Fibroblast of skin of right biceps (primary cell): ENCODE measurements at regions not wholly inside any gene's neighbourhood (a gene's known extent, or its start where the extent isn't known, plus 50 kb on each side); places are given as distances from the start of the nearest gene placed in this dataset.
A peak's percentile ranks its signal among the peaks of the same experiment; 100 is the strongest.
"Not testable (repeated sequence)": the region's sequence is repeated elsewhere in the genome, so short reads cannot be mapped to it uniquely, and the experiment has no call there.

Source experiments
- DNase-seq: peaks from one replicate; pipeline ENCODE4 v3.0.0-alpha.2; 2013

- no peak for DNase-seq
Observed at GRCh38 chr1:61572046-61572445, 152.9 kb downstream of the TM2D1 start.

DNA sequence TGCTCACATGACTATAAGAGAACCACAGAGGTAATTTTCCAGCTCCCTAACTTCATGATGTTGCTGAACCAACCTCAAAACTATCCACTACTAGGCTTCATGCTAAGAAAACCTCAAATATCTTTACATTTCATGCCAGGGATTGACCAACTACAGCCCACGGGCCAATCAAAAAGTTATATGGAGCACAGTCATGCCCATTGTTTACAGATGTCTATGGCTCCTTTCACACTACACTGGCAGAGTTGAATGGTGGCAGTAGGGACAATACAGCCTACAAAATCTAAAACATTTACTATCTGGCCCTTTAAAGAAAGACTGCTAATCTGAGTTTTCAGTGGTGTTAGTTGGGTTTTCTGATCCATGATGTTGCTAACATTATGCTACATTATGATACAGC, 154.8 kb downstream of the TM2D1 start:
- no peak for DNase-seq

DNA sequence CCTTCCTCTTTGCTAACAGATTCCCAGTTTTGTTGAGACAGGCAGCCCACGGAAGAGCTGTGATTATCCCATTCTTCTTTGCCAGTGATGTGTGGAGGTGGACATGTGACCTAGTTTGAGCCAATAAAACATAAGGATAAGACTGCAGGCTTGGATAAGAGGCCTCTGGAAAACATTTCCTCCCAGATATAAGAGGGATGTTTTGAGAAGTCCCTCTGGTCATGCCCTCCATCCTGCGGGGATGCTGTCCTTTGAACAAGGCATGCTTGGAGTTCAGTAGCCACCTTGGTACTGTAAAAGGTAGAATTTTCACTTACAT, 155.7 kb downstream of the TM2D1 start:
- no peak for DNase-seq

DNA sequence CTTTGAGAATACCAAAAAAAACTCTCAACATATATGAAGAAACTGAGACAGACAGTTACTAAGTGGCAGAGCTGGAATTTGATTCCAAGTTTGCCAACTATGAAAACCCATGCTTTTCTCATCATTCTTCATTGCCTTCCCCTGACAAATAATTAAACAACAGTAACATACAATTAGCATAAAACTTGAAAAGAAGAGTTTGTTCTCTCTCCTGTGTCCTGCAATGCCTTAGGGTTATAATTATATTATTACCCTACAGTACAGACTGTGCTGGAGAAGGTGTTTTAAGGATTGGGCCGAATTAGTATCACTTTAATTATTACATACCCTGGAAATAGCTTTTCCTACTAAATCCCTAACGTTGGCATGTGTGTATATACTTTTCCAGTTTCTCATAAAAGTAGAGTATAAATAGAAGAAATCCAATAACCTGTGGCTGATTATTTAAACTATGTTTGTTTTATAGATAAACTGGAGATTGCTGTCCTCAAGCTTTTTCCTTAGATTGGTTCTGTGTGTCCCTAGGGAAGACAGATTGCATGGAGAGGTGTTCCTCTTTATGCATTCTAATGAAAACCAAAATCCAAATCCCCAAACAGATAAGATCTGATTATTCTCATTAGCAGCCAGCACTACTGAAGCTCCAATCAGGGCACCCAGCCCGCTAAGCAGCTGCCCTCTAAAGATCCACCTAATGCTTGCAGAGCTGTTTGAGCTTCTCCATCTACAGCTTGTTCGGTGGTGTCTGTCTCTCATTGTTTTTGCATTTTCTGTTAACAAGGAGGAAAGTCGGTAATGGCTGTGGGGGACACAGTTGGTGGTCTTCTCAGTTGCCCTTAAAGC, 156.3 kb downstream of the TM2D1 start:
- DNase-seq: no peak

GRCh38 chr1:61566177-61566576, 158.8 kb downstream of the TM2D1 start:
- no peak for DNase-seq

DNA sequence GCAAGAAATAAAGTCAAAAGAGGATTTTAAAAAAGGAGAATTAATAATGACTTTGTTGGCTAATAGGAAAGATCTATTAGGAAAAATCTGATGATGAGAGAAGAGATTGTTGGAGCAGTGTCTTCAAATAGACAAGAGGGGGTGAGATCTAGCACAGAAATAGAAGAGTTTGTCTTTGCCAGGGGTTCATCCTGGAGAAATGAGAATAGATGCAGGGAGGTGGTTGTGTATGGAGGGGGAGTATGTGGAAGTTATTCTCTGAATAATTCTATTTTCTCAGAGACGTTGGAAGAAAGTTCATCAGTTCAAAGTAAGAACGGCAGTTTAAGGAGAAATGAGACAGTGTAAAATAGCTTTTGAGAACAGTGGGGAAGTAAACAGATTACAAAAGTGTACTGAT, 161.3 kb downstream of the TM2D1 start:
- no peak for DNase-seq

- DNase-seq: peak; percentile 57
Observed at GRCh38 chr1:61561666-61562065, 163.3 kb downstream of the TM2D1 start.

DNA sequence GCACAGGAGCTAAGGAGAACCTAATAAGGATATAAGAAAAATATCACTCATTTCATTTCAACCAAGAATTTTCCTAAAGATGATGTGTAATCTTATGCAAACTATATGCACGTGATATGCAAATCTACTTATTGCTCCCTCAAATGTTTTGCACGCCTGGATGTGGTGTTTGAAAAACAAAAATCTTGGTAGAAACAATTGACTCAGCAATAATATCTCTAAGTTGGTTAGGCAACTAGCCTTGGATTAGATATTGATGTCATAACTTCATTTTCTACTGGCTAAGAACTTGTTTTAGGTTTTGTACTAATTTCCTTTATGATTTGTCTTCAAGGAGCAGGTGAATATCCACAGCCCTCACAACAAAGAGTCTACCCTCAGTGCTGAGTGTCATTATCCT, 164.6 kb downstream of the TM2D1 start:
- DNase-seq: no peak

GRCh38 chr1:61556631-61557030, 168.3 kb downstream of the TM2D1 start:
- DNase-seq: no peak

DNA sequence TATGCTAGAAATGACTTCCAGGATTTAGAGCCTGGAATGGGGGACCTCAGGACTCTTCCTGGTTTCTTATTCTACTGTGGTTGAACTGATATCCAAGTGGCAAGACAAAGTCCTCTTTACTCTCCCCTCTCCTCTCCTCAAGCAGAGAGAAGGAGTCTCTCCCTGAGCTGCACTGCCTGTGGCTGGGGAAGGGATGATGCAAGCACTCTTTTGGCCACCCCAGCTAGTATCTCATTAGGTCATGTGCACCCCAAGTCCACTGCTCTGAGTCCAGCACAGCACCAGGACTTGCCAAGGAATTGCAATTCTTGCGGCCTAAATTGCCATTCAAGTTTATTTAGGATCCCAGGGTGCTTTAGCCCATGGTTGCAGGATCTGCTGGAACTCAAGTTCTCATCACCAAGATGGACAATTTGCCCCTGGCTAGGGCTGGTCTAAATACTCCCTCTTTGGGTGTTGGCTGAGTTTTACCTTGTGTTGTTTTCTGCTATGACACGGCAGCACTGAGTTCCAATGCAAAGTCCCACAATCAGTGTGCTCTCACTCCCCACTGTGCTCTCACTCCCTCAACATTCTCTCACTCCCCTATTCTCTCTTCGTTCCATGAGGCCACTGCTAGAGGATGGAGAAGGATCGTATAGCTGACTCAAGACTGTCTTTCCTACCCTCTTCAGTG, 172.2 kb downstream of the TM2D1 start:
- no peak for DNase-seq

DNA sequence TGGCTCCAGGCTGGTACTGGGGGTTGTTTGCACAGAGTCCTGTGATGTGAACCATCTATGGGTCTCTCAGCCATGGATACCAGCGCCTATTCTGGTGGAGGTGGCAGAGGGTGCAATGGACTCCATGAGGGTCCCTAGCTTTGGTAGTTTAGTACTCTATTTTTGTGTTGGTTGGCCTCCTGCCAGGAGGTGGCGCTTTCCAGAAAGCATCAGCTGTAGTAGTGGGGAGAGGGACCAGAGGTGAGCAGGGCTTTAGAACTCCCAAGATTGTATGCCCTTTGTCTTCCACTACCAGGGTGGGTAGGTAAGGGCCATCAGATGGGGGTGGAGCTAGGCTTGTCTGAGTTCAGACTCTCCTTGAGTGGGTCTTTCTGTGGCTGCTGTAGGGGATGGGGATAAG, 177.6 kb downstream of the TM2D1 start:
- DNase-seq: not testable (repeated sequence)

- DNase-seq: not testable (repeated sequence)
Observed at GRCh38 chr1:61544870-61545269, 180.1 kb downstream of the TM2D1 start.

DNA sequence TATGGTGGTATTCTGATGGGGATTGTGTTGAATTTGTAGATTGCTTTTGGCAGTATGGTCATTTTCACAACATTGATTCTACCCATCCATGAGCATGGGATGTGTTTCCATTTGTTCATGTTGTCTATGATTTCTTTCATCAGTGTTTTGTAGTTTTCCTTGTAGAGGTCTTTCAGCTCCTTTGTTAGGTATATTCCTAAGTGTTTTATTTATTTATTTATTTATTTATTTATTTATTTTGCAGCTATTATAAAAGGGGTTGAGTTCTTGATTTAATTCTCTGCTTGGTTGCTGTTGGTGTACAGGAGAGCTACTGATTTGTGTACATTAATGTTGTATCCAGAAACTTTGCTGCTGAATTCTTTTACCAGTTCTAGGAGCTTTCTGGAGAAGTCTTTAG, 181.4 kb downstream of the TM2D1 start:
- DNase-seq: not testable (repeated sequence)

DNA sequence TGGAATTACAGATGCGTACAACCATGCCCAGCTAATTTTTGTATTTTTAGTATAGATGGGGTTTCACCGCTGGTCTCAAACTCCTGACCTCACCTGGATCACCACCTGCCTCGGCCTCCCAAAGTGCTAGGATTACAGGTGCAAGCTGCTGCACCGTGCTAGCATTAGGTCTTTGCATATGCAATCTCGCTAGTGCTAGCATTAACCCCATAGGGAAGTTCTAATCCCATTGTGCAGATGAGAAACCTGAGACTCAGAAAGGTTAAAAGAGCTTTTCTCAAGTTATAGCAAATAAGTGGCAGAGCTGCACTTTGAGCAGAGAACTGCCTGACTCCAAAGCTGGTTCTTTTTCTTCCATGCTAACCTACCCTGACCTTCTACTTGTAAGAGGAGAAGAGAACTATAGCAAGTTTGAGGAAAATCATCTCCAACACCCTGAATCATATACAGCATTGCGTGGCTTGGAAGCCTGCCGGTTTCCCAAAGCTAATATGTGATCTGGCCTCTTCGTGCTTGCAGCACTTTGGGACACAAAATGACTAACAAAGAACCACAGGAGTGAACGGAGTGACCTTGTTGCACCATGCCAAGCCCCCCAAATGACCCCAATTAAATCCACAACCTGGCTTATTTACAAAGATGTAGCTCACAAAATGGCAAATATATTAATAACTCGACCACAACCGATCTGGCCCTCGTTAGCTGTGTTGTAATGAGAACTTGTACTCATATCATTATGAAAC, 185.1 kb downstream of the TM2D1 start:
- DNase-seq: peak; percentile 56

GRCh38 chr1:61538228-61538627, 186.7 kb downstream of the TM2D1 start:
- no peak for DNase-seq

GRCh38 chr1:61536174-61537108, 188.5 kb downstream of the TM2D1 start:
- DNase-seq: no peak

DNA sequence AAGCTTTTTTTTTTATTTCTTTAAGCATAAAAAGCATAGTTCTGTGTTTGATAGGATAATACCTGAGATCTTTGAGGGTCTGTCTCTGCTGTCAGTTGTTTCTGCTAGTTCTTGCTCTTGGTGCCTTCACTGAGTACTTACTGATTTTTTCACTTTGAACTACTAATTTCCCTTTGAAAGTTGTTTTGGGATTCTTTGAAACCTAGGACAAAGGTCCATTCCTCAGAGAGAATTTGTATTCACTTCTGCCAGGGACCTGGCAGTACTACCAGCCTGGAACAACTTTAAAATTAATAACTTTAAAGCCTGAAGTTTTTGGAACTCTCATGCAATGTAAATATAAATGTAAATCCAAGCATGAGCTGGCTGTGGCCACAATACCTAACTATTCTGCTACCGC, 190.1 kb downstream of the TM2D1 start:
- no peak for DNase-seq

DNA sequence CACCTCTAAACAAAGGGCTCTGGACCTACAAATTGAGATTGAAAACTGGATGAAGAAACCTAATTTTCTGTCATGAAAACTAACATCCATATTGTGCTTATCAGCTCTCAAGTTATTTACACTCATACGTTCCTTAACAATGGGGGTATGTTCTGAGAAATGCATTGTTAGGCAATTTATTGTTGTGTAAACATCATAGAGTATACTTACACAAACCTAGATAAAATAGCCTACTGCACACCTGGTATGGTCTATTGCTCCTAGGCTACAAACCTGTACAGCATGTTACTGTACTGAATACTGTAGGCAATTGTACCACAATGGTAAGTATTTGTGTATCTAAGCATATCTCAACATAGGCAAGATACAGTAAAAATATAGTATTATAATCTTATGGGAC, 191.4 kb downstream of the TM2D1 start:
- DNase-seq: no peak

- no peak for DNase-seq
Observed at GRCh38 chr1:61531716-61532115, 193.2 kb downstream of the TM2D1 start.

- DNase-seq: peak; percentile 8
Observed at GRCh38 chr1:61523893-61524605, 200.9 kb downstream of the TM2D1 start.

DNA sequence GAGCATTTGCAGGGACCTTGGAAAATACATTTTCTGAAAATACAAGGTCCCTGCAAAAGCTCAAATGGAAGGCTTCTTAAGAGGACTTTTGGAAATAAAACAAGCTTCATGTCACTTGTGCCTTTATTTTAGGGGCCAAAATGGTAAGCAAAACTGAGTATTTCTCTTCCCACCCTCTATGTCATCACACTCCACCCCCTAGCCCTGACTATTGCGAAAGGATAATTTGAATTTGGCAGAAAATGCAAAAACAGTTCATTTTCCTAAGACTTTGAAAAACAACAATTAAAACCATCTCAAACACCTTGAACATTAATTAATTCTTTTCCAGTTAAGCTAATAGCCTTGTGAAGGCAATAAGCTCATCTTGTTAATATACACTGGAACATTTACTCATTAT, 201.7 kb downstream of the TM2D1 start:
- no peak for DNase-seq

GRCh38 chr1:61520401-61520800, 204.5 kb downstream of the TM2D1 start:
- no peak for DNase-seq
